Stimulated activated CD4-positive, alpha-beta T cell treated with anti-CD3 and anti-CD28 coated beads, Interleukin-2, amount 100 ng/mL, for 48 hours (primary cell): ENCODE measurements at regions not wholly inside any gene's neighbourhood (a gene's known extent, or its start where the extent isn't known, plus 50 kb on each side); places are given as distances from the start of the nearest gene placed in this dataset.
"Not testable (repeated sequence)": the region's sequence is repeated elsewhere in the genome, so short reads cannot be mapped to it uniquely, and the experiment has no call there.

ENCODE experiments used
- DNase-seq, 2 donors: peaks; one replicate each; pipeline ENCODE4 v3.0.0-alpha.2; 2020

- DNase-seq: no peak
Measured at GRCh38 chr20:40309731-40310130, 379.3 kb downstream of the MAFB start.

GRCh38 chr20:40307997-40308396, 381.0 kb downstream of the MAFB start:
- DNase-seq: no peak

- DNase-seq: no peak
Measured at GRCh38 chr20:40307268-40307667, 381.8 kb downstream of the MAFB start.

- no peak for DNase-seq
Measured at GRCh38 chr20:40305303-40305702, 383.7 kb downstream of the MAFB start.

- no peak for DNase-seq
Measured at GRCh38 chr20:40304119-40304613, 384.9 kb downstream of the MAFB start.

- DNase-seq: no peak
Measured at GRCh38 chr20:40294747-40295146, 394.3 kb downstream of the MAFB start.

GRCh38 chr20:40294175-40294574, 394.9 kb downstream of the MAFB start:
- no peak for DNase-seq

GRCh38 chr20:40293740-40294139, 395.3 kb downstream of the MAFB start:
- no peak for DNase-seq

- no peak for DNase-seq
Measured at GRCh38 chr20:40291493-40292135, 397.4 kb downstream of the MAFB start.

- no peak for DNase-seq
Measured at GRCh38 chr20:40287683-40288082, 401.4 kb downstream of the MAFB start.

GRCh38 chr20:40286975-40287531, 402.0 kb downstream of the MAFB start:
- DNase-seq: no peak

GRCh38 chr20:40284611-40285010, 404.4 kb downstream of the MAFB start:
- DNase-seq: no peak

GRCh38 chr20:40283689-40284088, 405.3 kb downstream of the MAFB start:
- DNase-seq: no peak

GRCh38 chr20:40282941-40283340, 406.1 kb downstream of the MAFB start:
- no peak for DNase-seq

GRCh38 chr20:40282541-40282940, 406.5 kb downstream of the MAFB start:
- DNase-seq: no peak

- DNase-seq: no peak
Measured at GRCh38 chr20:40280616-40281015, 408.4 kb downstream of the MAFB start.

GRCh38 chr20:40279390-40279789, 409.6 kb downstream of the MAFB start:
- no peak for DNase-seq

- DNase-seq: no peak
Measured at GRCh38 chr20:40278673-40279072, 410.4 kb downstream of the MAFB start.

- DNase-seq: no peak
Measured at GRCh38 chr20:40276301-40276700, 412.7 kb downstream of the MAFB start.

- DNase-seq: no peak
Measured at GRCh38 chr20:40275738-40276137, 413.3 kb downstream of the MAFB start.

- no peak for DNase-seq
Measured at GRCh38 chr20:40274912-40275533, 414.0 kb downstream of the MAFB start.

GRCh38 chr20:40269274-40269673, 419.8 kb downstream of the MAFB start:
- not testable (repeated sequence) for DNase-seq

GRCh38 chr20:40268321-40269075, 420.5 kb downstream of the MAFB start:
- DNase-seq: no peak
